Vagina (tissue), 2 donors: ENCODE measurements at regions not wholly inside any gene's neighbourhood (a gene's known extent, or its start where the extent isn't known, plus 50 kb on each side); places are given as distances from the start of the nearest gene placed in this dataset.

Experiments used
- POLR2A ChIP-seq, 2 donors: fragments of 450-650 bp; IDR thresholded peaks; one replicate each; pipeline ENCODE4 v1.6.1; 2017; ENCODE audit warnings: antibody characterized with exemption in 2 of 2, mild to moderate bottlenecking in 2 of 2, moderate library complexity in 2 of 2
- POLR2AphosphoS5 ChIP-seq, 2 donors: sonication (generic); formaldehyde crosslinking; IDR thresholded peaks; one replicate each; pipeline ENCODE4 v1.9.0; 2017; ENCODE audit warnings: antibody characterized with exemption in 2 of 2, mild to moderate bottlenecking in 2 of 2, low read depth in 1 of 2; ENCODE audit not compliant: insufficient read depth in 1 of 2
- TF ChIP-seq, protein P1 (sequence below), 3 experiments: fragments of 450-650 bp in 2 of 3; fragments of 200-600 bp in 1 of 3; sonication (generic) in 1 of 3; IDR thresholded peaks; one replicate each; pipeline ENCODE4 v1.5.1; 2017 to 2019; ENCODE audit warnings: antibody characterized with exemption in 3 of 3, mild to moderate bottlenecking in 2 of 3, moderate library complexity in 2 of 3

DNA sequence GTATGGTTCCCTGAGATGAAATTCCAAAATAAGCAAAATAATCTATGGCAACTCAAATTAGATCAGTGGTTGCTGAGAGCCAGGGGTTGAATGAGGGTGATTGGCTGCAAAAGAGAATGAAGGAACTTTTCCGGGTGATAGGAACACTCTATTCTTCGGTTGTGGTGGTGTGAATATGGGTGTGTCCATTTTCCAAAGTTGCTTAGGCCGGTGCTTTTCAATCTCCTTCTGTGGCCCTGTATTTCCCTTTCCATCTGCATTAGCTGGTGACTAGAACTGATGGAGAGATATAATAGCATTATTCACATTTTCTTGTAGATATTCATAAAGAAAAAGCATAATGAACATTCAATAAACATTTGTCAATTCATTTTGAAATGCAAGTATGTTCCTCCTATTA, 382.9 kb downstream of the TFEC start:
- TF ChIP-seq, protein P1, sequence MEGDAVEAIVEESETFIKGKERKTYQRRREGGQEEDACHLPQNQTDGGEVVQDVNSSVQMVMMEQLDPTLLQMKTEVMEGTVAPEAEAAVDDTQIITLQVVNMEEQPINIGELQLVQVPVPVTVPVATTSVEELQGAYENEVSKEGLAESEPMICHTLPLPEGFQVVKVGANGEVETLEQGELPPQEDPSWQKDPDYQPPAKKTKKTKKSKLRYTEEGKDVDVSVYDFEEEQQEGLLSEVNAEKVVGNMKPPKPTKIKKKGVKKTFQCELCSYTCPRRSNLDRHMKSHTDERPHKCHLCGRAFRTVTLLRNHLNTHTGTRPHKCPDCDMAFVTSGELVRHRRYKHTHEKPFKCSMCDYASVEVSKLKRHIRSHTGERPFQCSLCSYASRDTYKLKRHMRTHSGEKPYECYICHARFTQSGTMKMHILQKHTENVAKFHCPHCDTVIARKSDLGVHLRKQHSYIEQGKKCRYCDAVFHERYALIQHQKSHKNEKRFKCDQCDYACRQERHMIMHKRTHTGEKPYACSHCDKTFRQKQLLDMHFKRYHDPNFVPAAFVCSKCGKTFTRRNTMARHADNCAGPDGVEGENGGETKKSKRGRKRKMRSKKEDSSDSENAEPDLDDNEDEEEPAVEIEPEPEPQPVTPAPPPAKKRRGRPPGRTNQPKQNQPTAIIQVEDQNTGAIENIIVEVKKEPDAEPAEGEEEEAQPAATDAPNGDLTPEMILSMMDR (IDR thresholded peaks at IDR 0.05), result no peak
- TF ChIP-seq POLR2A (IDR thresholded peaks at IDR 0.05) (no peak), POLR2AphosphoS5 (IDR thresholded peaks at IDR 0.05; ENCODE audit: insufficient read depth in 1 of 2, low read depth in 1 of 2) (no peak)
